Astrocyte (in vitro differentiated cells and primary cell): ENCODE measurements at regions not wholly inside any gene's neighbourhood (a gene's known extent, or its start where the extent isn't known, plus 50 kb on each side); places are given as distances from the start of the nearest gene placed in this dataset.

Experiments
- DNase-seq: peaks from one replicate; pipeline ENCODE4 v3.0.0-alpha.2; 2010; ENCODE audit warnings: low read depth
- FAIRE-seq: peaks from 2 replicates; lab custom pipeline; 2011; peaks lifted over from hg19 to GRCh38; lab: Jason Lieb, UNC
- H2AFZ ChIP-seq: 2 replicates; pipeline ENCODE4 v1.6.0; 2012; ENCODE audit warnings: low read depth, low read length, inconsistent platforms
- H3K27ac ChIP-seq: 2 replicates; pipeline ENCODE4 v1.5.1; 2011; ENCODE audit warnings: low read depth, low read length, inconsistent platforms
- H3K27me3 ChIP-seq: 2 replicates; pipeline ENCODE4 v1.6.0; 2011; ENCODE audit warnings: low read length, inconsistent platforms; ENCODE audit not compliant: insufficient read depth
- H3K36me3 ChIP-seq: 2 replicates; pipeline ENCODE4 v1.5.1; 2011; ENCODE audit warnings: low read length, inconsistent platforms; ENCODE audit not compliant: insufficient read depth
- H3K4me1 ChIP-seq: 2 replicates; pipeline ENCODE4 v1.5.1; 2011; ENCODE audit warnings: low read length, inconsistent platforms; ENCODE audit not compliant: insufficient read depth
- H3K4me2 ChIP-seq: 2 replicates; pipeline ENCODE4 v1.6.0; 2012; ENCODE audit warnings: low read length, inconsistent platforms
- H3K4me3 ChIP-seq: 2 replicates; pipeline ENCODE4 v1.5.1; 2011; ENCODE audit warnings: low read depth, mild to moderate bottlenecking, low read length, inconsistent platforms; ENCODE audit not compliant: insufficient read depth
- H3K79me2 ChIP-seq: 2 replicates; pipeline ENCODE4 v1.6.0; 2012; ENCODE audit warnings: mild to moderate bottlenecking, low read length, inconsistent platforms; ENCODE audit not compliant: insufficient read depth
- H3K9ac ChIP-seq: 2 replicates; pipeline ENCODE4 v1.6.0; 2012; ENCODE audit warnings: mild to moderate bottlenecking, low read length, inconsistent platforms
- H3K9me3 ChIP-seq: 2 replicates; pipeline ENCODE4 v1.5.1; 2012; ENCODE audit warnings: low read depth, mild to moderate bottlenecking, low read length, inconsistent platforms; ENCODE audit not compliant: insufficient read depth
- H4K20me1 ChIP-seq: 2 replicates; pipeline ENCODE4 v1.6.0; 2012; ENCODE audit warnings: low read length, inconsistent platforms; ENCODE audit not compliant: insufficient read depth
- H3K27ac Mint-ChIP-seq: one replicate; pipeline ENCODE4 v1.8.0; 2021; ENCODE audit warnings: mild to moderate bottlenecking, mixed read lengths; ENCODE audit not compliant: unreplicated experiment
- H3K27me3 Mint-ChIP-seq: one replicate; pipeline ENCODE4 v1.8.0; 2021; ENCODE audit warnings: low read depth, mixed read lengths; ENCODE audit not compliant: unreplicated experiment
- H3K36me3 Mint-ChIP-seq: one replicate; pipeline ENCODE4 v1.8.0; 2021; ENCODE audit warnings: low read depth, mixed read lengths; ENCODE audit not compliant: unreplicated experiment
- H3K4me1 Mint-ChIP-seq: one replicate; pipeline ENCODE4 v1.8.0; 2021; ENCODE audit warnings: low read depth, mixed read lengths; ENCODE audit not compliant: unreplicated experiment
- H3K4me3 Mint-ChIP-seq: one replicate; pipeline ENCODE4 v1.8.0; 2021; ENCODE audit warnings: mild to moderate bottlenecking, moderate library complexity, mixed read lengths; ENCODE audit not compliant: unreplicated experiment
- H3K9me3 Mint-ChIP-seq: one replicate; pipeline ENCODE4 v1.8.0; 2021; ENCODE audit warnings: mild to moderate bottlenecking, mixed read lengths; ENCODE audit not compliant: unreplicated experiment
- CTCF ChIP-seq: IDR thresholded peaks from 2 replicates; pipeline ENCODE4 v1.5.1; 2011; ENCODE audit warnings: low read depth, mild to moderate bottlenecking, inconsistent platforms, low read length, moderate library complexity; ENCODE audit not compliant: insufficient read depth
- EZH2 ChIP-seq: IDR thresholded peaks from 2 replicates; pipeline ENCODE4 v1.6.1; 2012; ENCODE audit warnings: mild to moderate bottlenecking, low read length, inconsistent platforms; ENCODE audit not compliant: insufficient read depth

GRCh38 chr6:167755461-167755860 is 71.2 kb upstream of the AFDN start:
- DNase-seq: no peak
- H3K4me2 ChIP-seq: no peak overlapping the region
- no peaks in the 10 kb centered on the region for H4K20me1 ChIP-seq
- Mint-ChIP-seq H3K4me3 (no peak overlapping the region), H3K27me3 (peaks cover 37% of the 10 kb centered on the region), H3K9me3 (peaks cover 4% of the 10 kb centered on the region), H3K36me3 (no peaks in the 10 kb centered on the region), H3K27ac (no peak overlapping the region), H3K4me1 (peaks cover 2% of the 10 kb centered on the region)
- no peak overlapping the region for H3K4me3 ChIP-seq
- no peak for FAIRE-seq
- no peaks in the 10 kb centered on the region for H3K36me3 ChIP-seq
- H2AFZ ChIP-seq: no peak overlapping the region
- no peak overlapping the region for H3K27ac ChIP-seq
- H3K9ac ChIP-seq: no peak overlapping the region
- H3K9me3 ChIP-seq: no peaks in the 10 kb centered on the region
- TF ChIP-seq EZH2: no peak
- no peaks in the 10 kb centered on the region for H3K27me3 ChIP-seq
- no peaks in the 10 kb centered on the region for H3K79me2 ChIP-seq
- H3K4me1 ChIP-seq: no peaks in the 10 kb centered on the region

GRCh38 chr6:167756597-167756996 is 70.1 kb upstream of the AFDN start:
- DNase-seq: no peak
- H3K36me3 Mint-ChIP-seq: no peaks in the 10 kb centered on the region
- H3K27ac Mint-ChIP-seq: no peak overlapping the region
- Histone ChIP-seq H2AFZ (no peak overlapping the region), H3K27ac (no peak overlapping the region), H3K4me2 (no peak overlapping the region), H3K9me3 (no peaks in the 10 kb centered on the region), H3K79me2 (no peaks in the 10 kb centered on the region), H3K27me3 (no peaks in the 10 kb centered on the region), H3K4me1 (no peaks in the 10 kb centered on the region), H3K36me3 (no peaks in the 10 kb centered on the region), H4K20me1 (no peaks in the 10 kb centered on the region), H3K4me3 (no peak overlapping the region), H3K9ac (no peak overlapping the region)
- H3K27me3 Mint-ChIP-seq: peaks cover 33% of the 10 kb centered on the region
- no peak for FAIRE-seq
- TF ChIP-seq CTCF: no peak
- no peak for TF ChIP-seq EZH2
- H3K9me3 Mint-ChIP-seq: peaks cover 4% of the 10 kb centered on the region
- no peak overlapping the region for H3K4me3 Mint-ChIP-seq
- peaks cover 5% of the 10 kb centered on the region for H3K4me1 Mint-ChIP-seq

GRCh38 chr6:167757249-167757648 is 69.5 kb upstream of the AFDN start:
- TF ChIP-seq CTCF (no peak), EZH2 (no peak)
- Histone ChIP-seq H3K27ac (no peak overlapping the region), H3K4me1 (no peaks in the 10 kb centered on the region), H3K4me2 (no peak overlapping the region), H2AFZ (no peak overlapping the region), H3K79me2 (no peaks in the 10 kb centered on the region), H3K9ac (no peak overlapping the region), H4K20me1 (no peaks in the 10 kb centered on the region), H3K27me3 (no peaks in the 10 kb centered on the region), H3K4me3 (no peak overlapping the region), H3K9me3 (no peaks in the 10 kb centered on the region), H3K36me3 (no peaks in the 10 kb centered on the region)
- peaks cover 4% of the 10 kb centered on the region for H3K9me3 Mint-ChIP-seq
- H3K4me1 Mint-ChIP-seq: peaks cover 5% of the 10 kb centered on the region
- no peak overlapping the region for H3K4me3 Mint-ChIP-seq
- peaks cover 35% of the 10 kb centered on the region for H3K27me3 Mint-ChIP-seq
- H3K27ac Mint-ChIP-seq: no peak overlapping the region
- DNase-seq (no peak), FAIRE-seq (no peak)
- H3K36me3 Mint-ChIP-seq: no peaks in the 10 kb centered on the region
